ENCODE measurements at regions not wholly inside any gene's neighbourhood (a gene's known extent, or its start where the extent isn't known, plus 50 kb on each side); places are given as distances from the start of the nearest gene placed in this dataset.

- no peaks in the 10 kb centered on the region for H3K27me3 ChIP-seq (ENCODE audit: control insufficient read depth in 1 of 2, insufficient read depth in 2 of 2, low read length in 2 of 2)
- H3K36me3 ChIP-seq (ENCODE audit: control insufficient read depth in 2 of 2, insufficient read depth in 2 of 2, low read length in 1 of 2): no peaks in the 10 kb centered on the region
- H3K9me3 ChIP-seq (ENCODE audit: control insufficient read depth in 2 of 2, insufficient read depth in 1 of 2, low read depth in 1 of 2, low read length in 1 of 2): no peaks in the 10 kb centered on the region
- no peaks in the 10 kb centered on the region for H3K4me1 ChIP-seq (ENCODE audit: control insufficient read depth in 2 of 2, insufficient read depth in 2 of 2, low read length in 1 of 2)
- H3K27ac ChIP-seq (ENCODE audit: low read depth in 2 of 2, low read length in 1 of 2): no peak overlapping the region
- 73 to 76% methylated on average over 2 of the region's 2 CpGs for WGBS, 2 donors
- H3K4me3 ChIP-seq (ENCODE audit: low read depth in 1 of 2, low read length in 2 of 2): no peak overlapping the region
Measured at GRCh38 chr4:141955696-141956095, 319.3 kb downstream of the IL15 start.

GRCh38 chr4:141957416-141957815 is 321.0 kb downstream of the IL15 start:
- H3K4me3 ChIP-seq (ENCODE audit: low read depth in 1 of 2, low read length in 2 of 2): no peak overlapping the region
- H3K4me1 ChIP-seq (ENCODE audit: control insufficient read depth in 2 of 2, insufficient read depth in 2 of 2, low read length in 1 of 2): no peaks in the 10 kb centered on the region
- no peaks in the 10 kb centered on the region for H3K27me3 ChIP-seq (ENCODE audit: control insufficient read depth in 1 of 2, insufficient read depth in 2 of 2, low read length in 2 of 2)
- no peaks in the 10 kb centered on the region for H3K36me3 ChIP-seq (ENCODE audit: control insufficient read depth in 2 of 2, insufficient read depth in 2 of 2, low read length in 1 of 2)
- WGBS, 2 donors: 87 to 88% methylated on average over 4 of the region's 4 CpGs
- no peaks in the 10 kb centered on the region for H3K9me3 ChIP-seq (ENCODE audit: control insufficient read depth in 2 of 2, insufficient read depth in 1 of 2, low read depth in 1 of 2, low read length in 1 of 2)
- no peak overlapping the region for H3K27ac ChIP-seq (ENCODE audit: low read depth in 2 of 2, low read length in 1 of 2)

GRCh38 chr4:141962486-141962885 is 326.1 kb downstream of the IL15 start:
- no peaks in the 10 kb centered on the region for H3K36me3 ChIP-seq (ENCODE audit: control insufficient read depth in 2 of 2, insufficient read depth in 2 of 2, low read length in 1 of 2)
- no peaks in the 10 kb centered on the region for H3K27me3 ChIP-seq (ENCODE audit: control insufficient read depth in 1 of 2, insufficient read depth in 2 of 2, low read length in 2 of 2)
- 72 to 81% methylated on average over 1 of the region's 1 CpG for whole genome bisulfite sequencing, 2 donors
- H3K4me1 ChIP-seq (ENCODE audit: control insufficient read depth in 2 of 2, insufficient read depth in 2 of 2, low read length in 1 of 2): no peaks in the 10 kb centered on the region
- H3K27ac ChIP-seq (ENCODE audit: low read depth in 2 of 2, low read length in 1 of 2): no peak overlapping the region
- no peak overlapping the region for H3K4me3 ChIP-seq (ENCODE audit: low read depth in 1 of 2, low read length in 2 of 2)
- H3K9me3 ChIP-seq (ENCODE audit: control insufficient read depth in 2 of 2, insufficient read depth in 1 of 2, low read depth in 1 of 2, low read length in 1 of 2): peaks cover 0 to 4% of the 10 kb centered on the region in 2 donors

GRCh38 chr4:141971869-141972268 is 335.5 kb downstream of the IL15 start:
- Histone ChIP-seq H3K27me3 (ENCODE audit: control insufficient read depth in 1 of 2, insufficient read depth in 2 of 2, low read length in 2 of 2) (no peaks in the 10 kb centered on the region), H3K4me3 (ENCODE audit: low read depth in 1 of 2, low read length in 2 of 2) (no peak overlapping the region), H3K27ac (ENCODE audit: low read depth in 2 of 2, low read length in 1 of 2) (no peak overlapping the region), H3K9me3 (ENCODE audit: control insufficient read depth in 2 of 2, insufficient read depth in 1 of 2, low read depth in 1 of 2, low read length in 1 of 2) (peaks cover 0 to 6% of the 10 kb centered on the region in 2 donors), H3K36me3 (ENCODE audit: control insufficient read depth in 2 of 2, insufficient read depth in 2 of 2, low read length in 1 of 2) (no peaks in the 10 kb centered on the region), H3K4me1 (ENCODE audit: control insufficient read depth in 2 of 2, insufficient read depth in 2 of 2, low read length in 1 of 2) (no peaks in the 10 kb centered on the region)
- 70 to 74% methylated on average over 3 of the region's 3 CpGs for WGBS, 2 donors

DNA sequence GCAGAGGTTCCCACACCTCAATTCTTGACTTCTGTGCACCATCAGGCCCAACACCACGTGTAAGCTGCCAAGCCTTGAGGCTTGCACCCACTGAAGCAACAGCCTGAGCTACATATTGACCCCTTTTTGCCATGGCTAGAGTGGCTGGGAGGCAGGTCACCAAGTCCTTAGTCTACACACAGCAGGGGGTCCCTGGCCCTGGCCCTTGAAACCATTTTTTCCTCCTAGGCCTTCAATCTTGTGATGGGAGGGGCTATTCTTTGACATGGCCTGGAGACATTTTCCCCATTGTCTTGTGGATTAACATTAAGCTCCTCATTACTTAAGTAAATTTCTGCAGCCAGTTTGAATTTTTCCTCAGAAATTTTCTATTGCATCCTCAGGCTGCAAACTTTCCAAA is 336.6 kb downstream of the IL15 start:
- H3K36me3 ChIP-seq (ENCODE audit: control insufficient read depth in 2 of 2, insufficient read depth in 2 of 2, low read length in 1 of 2): no peaks in the 10 kb centered on the region
- peaks cover 0 to 6% of the 10 kb centered on the region in 2 donors for H3K9me3 ChIP-seq (ENCODE audit: control insufficient read depth in 2 of 2, insufficient read depth in 1 of 2, low read depth in 1 of 2, low read length in 1 of 2)
- 40 to 48% methylated on average over 1 of the region's 1 CpG for WGBS, 2 donors
- no peak overlapping the region for H3K4me3 ChIP-seq (ENCODE audit: low read depth in 1 of 2, low read length in 2 of 2)
- H3K27ac ChIP-seq (ENCODE audit: low read depth in 2 of 2, low read length in 1 of 2): no peak overlapping the region
- H3K4me1 ChIP-seq (ENCODE audit: control insufficient read depth in 2 of 2, insufficient read depth in 2 of 2, low read length in 1 of 2): no peaks in the 10 kb centered on the region
- H3K27me3 ChIP-seq (ENCODE audit: control insufficient read depth in 1 of 2, insufficient read depth in 2 of 2, low read length in 2 of 2): no peaks in the 10 kb centered on the region

All from esophagus (tissue), 2 donors.